Left ventricle myocardium inferior (tissue), 1 donor: ENCODE measurements at regions not wholly inside any gene's neighbourhood (a gene's known extent, or its start where the extent isn't known, plus 50 kb on each side); places are given as distances from the start of the nearest gene placed in this dataset.

ENCODE experiments used
- DNase-seq: peaks from one replicate; pipeline ENCODE4 v3.0.0-alpha.2; 2020
- H3K27ac ChIP-seq: fragments of 200-600 bp; replicated peaks from 2 replicates; pipeline ENCODE4 v1.8.0; 2021
- H3K27me3 ChIP-seq: fragments of 200-600 bp; 2 replicates; pipeline ENCODE4 v1.8.0; 2021; ENCODE audit warnings: low read depth
- H3K36me3 ChIP-seq: fragments of 200-600 bp; 2 replicates; pipeline ENCODE4 v1.8.0; 2021
- H3K4me1 ChIP-seq: fragments of 200-600 bp; 2 replicates; pipeline ENCODE4 v1.8.0; 2021
- H3K4me3 ChIP-seq: fragments of 200-600 bp; 2 replicates; pipeline ENCODE4 v1.8.0; 2021; ENCODE audit warnings: mild to moderate bottlenecking, moderate library complexity
- H3K9me3 ChIP-seq: fragments of 200-600 bp; replicated peaks from 2 replicates; pipeline ENCODE4 v1.8.0; 2021
- CTCF ChIP-seq: fragments of 200-600 bp; IDR thresholded peaks from 2 replicates; pipeline ENCODE4 v1.8.0; 2021; ENCODE audit warnings: antibody characterized with exemption, mild to moderate bottlenecking, borderline replicate concordance
- intact Hi-C: fragments of 100-400 bp; cut with micrococcal nuclease; formaldehyde crosslinking; loops from one replicate; pipeline ENCODE4 v1.11.0; 2022
- donor health status: DM: no; HTN: yes; CAD: no; lungs with severe emphysema.

GRCh38 chr1:29452463-29453230 lies 216.3 kb downstream of the PTPRU start:
- H3K27me3 ChIP-seq: peaks cover 67% of the 10 kb centered on the region
- no peaks in the 10 kb centered on the region for H3K36me3 ChIP-seq
- no peaks in the 10 kb centered on the region for H3K4me1 ChIP-seq
- no peaks in the 10 kb centered on the region for H3K9me3 ChIP-seq
- DNase-seq: no peak
- intact Hi-C loops: no loop called here
- no peak overlapping the region for H3K27ac ChIP-seq
- no peak for TF ChIP-seq CTCF
- no peak overlapping the region for H3K4me3 ChIP-seq

GRCh38 chr1:29451368-29451892 lies 215.1 kb downstream of the PTPRU start:
- H3K36me3 ChIP-seq: no peaks in the 10 kb centered on the region
- H3K27ac ChIP-seq: no peak overlapping the region
- TF ChIP-seq CTCF: no peak
- peaks cover 70% of the 10 kb centered on the region for H3K27me3 ChIP-seq
- H3K9me3 ChIP-seq: no peaks in the 10 kb centered on the region
- intact Hi-C loops: no loop called here
- no peak for DNase-seq
- H3K4me1 ChIP-seq: no peaks in the 10 kb centered on the region
- H3K4me3 ChIP-seq: no peak overlapping the region

- H3K27ac ChIP-seq: no peak overlapping the region
- peaks cover 70% of the 10 kb centered on the region for H3K27me3 ChIP-seq
- no peak for TF ChIP-seq CTCF
- H3K4me1 ChIP-seq: no peaks in the 10 kb centered on the region
- H3K9me3 ChIP-seq: no peaks in the 10 kb centered on the region
- no peak for DNase-seq
- H3K36me3 ChIP-seq: no peaks in the 10 kb centered on the region
- intact Hi-C loops: no loop called here
- H3K4me3 ChIP-seq: no peak overlapping the region
Measured at GRCh38 chr1:29450591-29450990, 214.3 kb downstream of the PTPRU start.

- no peak for TF ChIP-seq CTCF
- H3K27me3 ChIP-seq: peaks cover 78% of the 10 kb centered on the region
- no peaks in the 10 kb centered on the region for H3K36me3 ChIP-seq
- no peak for DNase-seq
- H3K4me3 ChIP-seq: no peak overlapping the region
- no peak overlapping the region for H3K27ac ChIP-seq
- H3K4me1 ChIP-seq: no peaks in the 10 kb centered on the region
- intact Hi-C loops: no loop called here
- H3K9me3 ChIP-seq: no peaks in the 10 kb centered on the region
Measured at GRCh38 chr1:29448456-29449235, 212.3 kb downstream of the PTPRU start.

- no peak overlapping the region for H3K27ac ChIP-seq
- no peaks in the 10 kb centered on the region for H3K4me1 ChIP-seq
- no peak overlapping the region for H3K4me3 ChIP-seq
- no peak for DNase-seq
- intact Hi-C loops: no loop called here
- H3K9me3 ChIP-seq: no peaks in the 10 kb centered on the region
- H3K36me3 ChIP-seq: no peaks in the 10 kb centered on the region
- no peak for TF ChIP-seq CTCF
- peaks cover 81% of the 10 kb centered on the region for H3K27me3 ChIP-seq
Measured at GRCh38 chr1:29447368-29447767, 211.0 kb downstream of the PTPRU start.
